Neural cell (in vitro differentiated cells): ENCODE measurements at regions not wholly inside any gene's neighbourhood (a gene's known extent, or its start where the extent isn't known, plus 50 kb on each side); places are given as distances from the start of the nearest gene placed in this dataset.

ENCODE experiments used
- H2AFZ ChIP-seq: fragments of 200-600, 300-800 bp; sonication (generic), shearing (Covaris generic); 2 replicates; pipeline ENCODE4 v1.6.0; 2014; ENCODE audit warnings: low read depth, mild to moderate bottlenecking, antibody characterized with exemption, low read length, moderate library complexity
- H3F3A ChIP-seq: fragments of 200-600 bp; shearing (Covaris generic); 2 replicates; pipeline ENCODE4 v1.6.1; 2016; ENCODE audit warnings: mild to moderate bottlenecking, moderate library complexity, mixed read lengths, antibody characterized with exemption, low read length; ENCODE audit not compliant: insufficient read depth, poor library complexity, severe bottlenecking
- H3K27ac ChIP-seq: fragments of 200-600, 300-800 bp; sonication (generic), shearing (Covaris generic); 2 replicates; pipeline ENCODE4 v1.5.1; 2014; ENCODE audit warnings: mild to moderate bottlenecking, low read length, moderate library complexity
- H3K27me3 ChIP-seq: fragments of 300-800, 200-600 bp; sonication (generic), shearing (Covaris generic); 2 replicates; pipeline ENCODE4 v1.6.0; 2014; ENCODE audit warnings: mild to moderate bottlenecking, low read depth, low read length, moderate library complexity; ENCODE audit not compliant: insufficient read depth
- H3K36me3 ChIP-seq: fragments of 300-800, 200-600 bp; sonication (generic), shearing (Covaris generic); 2 replicates; pipeline ENCODE4 v1.5.1; 2014; ENCODE audit warnings: mild to moderate bottlenecking, antibody characterized with exemption, low read length, moderate library complexity; ENCODE audit not compliant: insufficient read depth
- H3K4me2 ChIP-seq: fragments of 300-800, 200-600 bp; sonication (generic), shearing (Covaris generic); 2 replicates; pipeline ENCODE4 v1.6.0; 2014; ENCODE audit warnings: mild to moderate bottlenecking, low read length
- H3K4me3 ChIP-seq: fragments of 300-800, 200-600 bp; sonication (generic), shearing (Covaris generic); 2 replicates; pipeline ENCODE4 v1.5.1; 2014; ENCODE audit warnings: mild to moderate bottlenecking, low read length, moderate library complexity
- H3K79me2 ChIP-seq: fragments of 200-600 bp; shearing (Covaris generic); replicated peaks from 2 replicates; pipeline ENCODE4 v1.6.0; 2014; ENCODE audit warnings: mild to moderate bottlenecking, low read length, moderate library complexity; ENCODE audit not compliant: insufficient read depth
- H3K9ac ChIP-seq: fragments of 300-800, 200-600 bp; sonication (generic), shearing (Covaris generic); 2 replicates; pipeline ENCODE4 v1.6.1; 2016; ENCODE audit warnings: mild to moderate bottlenecking, low read length, mixed read lengths
- H3K9me2 ChIP-seq: fragments of 200-600 bp; shearing (Covaris generic); 2 replicates; pipeline ENCODE4 v1.6.1; 2016; ENCODE audit warnings: mild to moderate bottlenecking, low read length, mixed read lengths; ENCODE audit not compliant: insufficient read depth
- H3K9me3 ChIP-seq: fragments of 200-600, 300-800 bp; sonication (generic), shearing (Covaris generic); 2 replicates; pipeline ENCODE4 v1.6.1; 2016; ENCODE audit warnings: mild to moderate bottlenecking, mixed run types, low read length, moderate library complexity, mixed read lengths
- H4K20me1 ChIP-seq: fragments of 200-600 bp; shearing (Covaris generic); 2 replicates; pipeline ENCODE4 v1.6.1; 2016; ENCODE audit warnings: mild to moderate bottlenecking, mixed run types; ENCODE audit not compliant: insufficient read depth
- CTCF ChIP-seq: fragments of 450-650 bp; IDR thresholded peaks from 2 replicates; pipeline ENCODE4 v1.5.1; 2014; ENCODE audit warnings: antibody characterized with exemption, mild to moderate bottlenecking, moderate library complexity; ENCODE audit not compliant: poor library complexity, severe bottlenecking
- EP300 ChIP-seq: fragments of 450-650 bp; conservative IDR thresholded peaks from 2 replicates; pipeline ENCODE4 v1.6.1; 2014; ENCODE audit warnings: antibody characterized with exemption, mild to moderate bottlenecking, moderate library complexity; ENCODE audit not compliant: poor library complexity, severe bottlenecking
- EZH2 ChIP-seq: fragments of 200-600, 300-800 bp; shearing (Covaris generic), sonication (generic); IDR thresholded peaks from 2 replicates; pipeline ENCODE4 v1.6.1; 2014; ENCODE audit warnings: antibody characterized with exemption, low read length, borderline replicate concordance, mild to moderate bottlenecking; ENCODE audit not compliant: insufficient read depth, poor library complexity, severe bottlenecking
- MXI1 ChIP-seq: fragments of 450-650 bp; conservative IDR thresholded peaks from 2 replicates; pipeline ENCODE4 v1.6.1; 2014; ENCODE audit warnings: antibody characterized with exemption, mild to moderate bottlenecking; ENCODE audit not compliant: poor library complexity, severe bottlenecking
- POLR2AphosphoS5 ChIP-seq: IDR thresholded peaks from 2 replicates; pipeline ENCODE4 v1.6.1; 2012
- RAD21 ChIP-seq: fragments of 450-650 bp; conservative IDR thresholded peaks from 2 replicates; pipeline ENCODE4 v1.6.1; 2014; ENCODE audit warnings: antibody characterized with exemption, mild to moderate bottlenecking, moderate library complexity
- REST ChIP-seq: IDR thresholded peaks from 2 replicates; pipeline ENCODE4 v1.6.1; 2012; ENCODE audit warnings: borderline replicate concordance
- SMC3 ChIP-seq: fragments of 450-650 bp; conservative IDR thresholded peaks from 2 replicates; pipeline ENCODE4 v1.6.1; 2014; ENCODE audit warnings: antibody characterized with exemption, mild to moderate bottlenecking, moderate library complexity; ENCODE audit not compliant: poor library complexity
- TAF1 ChIP-seq: IDR thresholded peaks from 2 replicates; pipeline ENCODE4 v1.6.1; 2012; ENCODE audit warnings: low read depth

- H3K27ac ChIP-seq = no peak overlapping the region
- H3K4me3 ChIP-seq = no peak overlapping the region
- TF ChIP-seq SMC3 (no peak), EP300 (no peak), RAD21 (no peak), EZH2 (no peak), REST (no peak), MXI1 (no peak), TAF1 (no peak), CTCF (no peak), POLR2AphosphoS5 (no peak)
- H3F3A ChIP-seq = no peaks in the 10 kb centered on the region
- no peaks in the 10 kb centered on the region for H3K9me3 ChIP-seq
- H4K20me1 ChIP-seq = no peaks in the 10 kb centered on the region
- no peak overlapping the region for H3K4me2 ChIP-seq
- H3K9me2 ChIP-seq = no peaks in the 10 kb centered on the region
- no peaks in the 10 kb centered on the region for H3K79me2 ChIP-seq
- no peak overlapping the region for H3K9ac ChIP-seq
- H2AFZ ChIP-seq = no peak overlapping the region
- no peaks in the 10 kb centered on the region for H3K27me3 ChIP-seq
- H3K36me3 ChIP-seq = no peaks in the 10 kb centered on the region
These were observed 60.2 kb downstream of the CHRM3 start for GRCh38 chr1:239446611-239447010.

GRCh38 chr1:239448911-239449310 is 62.5 kb downstream of the CHRM3 start:
- no peaks in the 10 kb centered on the region for H3K27me3 ChIP-seq
- TF ChIP-seq RAD21 (no peak), EP300 (no peak), POLR2AphosphoS5 (no peak), EZH2 (no peak), REST (no peak), TAF1 (no peak), MXI1 (no peak), CTCF (no peak), SMC3 (no peak)
- H3K36me3 ChIP-seq = no peaks in the 10 kb centered on the region
- no peaks in the 10 kb centered on the region for H3K79me2 ChIP-seq
- H3F3A ChIP-seq = no peaks in the 10 kb centered on the region
- H3K9ac ChIP-seq = no peak overlapping the region
- no peaks in the 10 kb centered on the region for H4K20me1 ChIP-seq
- no peak overlapping the region for H3K4me2 ChIP-seq
- H3K4me3 ChIP-seq = no peak overlapping the region
- H3K27ac ChIP-seq = no peak overlapping the region
- no peaks in the 10 kb centered on the region for H3K9me3 ChIP-seq
- no peaks in the 10 kb centered on the region for H3K9me2 ChIP-seq
- no peak overlapping the region for H2AFZ ChIP-seq
